OCI-LY3 (cell line): ENCODE measurements at regions not wholly inside any gene's neighbourhood (a gene's known extent, or its start where the extent isn't known, plus 50 kb on each side); places are given as distances from the start of the nearest gene placed in this dataset.

Experiments used
- CTCF ChIP-seq: fragments of 200-600, 300-600 bp; sonication (generic); IDR thresholded peaks from 2 replicates; pipeline ENCODE4 v1.5.1; 2014; ENCODE audit warnings: antibody characterized with exemption, low read length, low read depth
- EZH2phosphoT487 ChIP-seq: fragments of 200-600 bp; shearing (Covaris generic); IDR thresholded peaks from 2 replicates; pipeline ENCODE4 v1.6.1; 2018; ENCODE audit warnings: antibody characterized with exemption, mixed run types, low read depth

GRCh38 chr17:79548116-79548515 is 62.7 kb downstream of the RBFOX3 start:
- no peak for TF ChIP-seq CTCF
- TF ChIP-seq EZH2phosphoT487 = no peak
